Mammary epithelial cell (primary cell): ENCODE measurements at regions not wholly inside any gene's neighbourhood (a gene's known extent, or its start where the extent isn't known, plus 50 kb on each side); places are given as distances from the start of the nearest gene placed in this dataset.

Experiments
- CTCF ChIP-seq, 2 donors: IDR thresholded peaks in 1 of 2; conservative IDR thresholded peaks in 1 of 2; 2 replicates each; pipeline ENCODE4 v1.5.1; 2011 to 2012; ENCODE audit warnings: inconsistent platforms in 2 of 2, low read length in 2 of 2, mild to moderate bottlenecking in 2 of 2, control low read depth in 1 of 2, low read depth in 1 of 2; ENCODE audit not compliant: insufficient read depth in 1 of 2; ENCODE audit errors: extremely low read depth in 1 of 2
- EZH2 ChIP-seq: IDR thresholded peaks from 2 replicates; pipeline ENCODE4 v1.6.1; 2012; ENCODE audit warnings: low read length, inconsistent platforms, borderline replicate concordance

GRCh38 chr17:72380120-72380519, 259.3 kb downstream of the SOX9 start:
- TF ChIP-seq EZH2 (no peak), CTCF (conservative IDR thresholded peaks at IDR 0.05 in 1 of 2, IDR thresholded peaks at IDR 0.05 in 1 of 2; ENCODE audit: extremely low read depth in 1 of 2, insufficient read depth in 1 of 2, low read depth in 1 of 2, low read length in 2 of 2) (no peak)
